Glutamatergic neuron (in vitro differentiated cells): ENCODE measurements at regions not wholly inside any gene's neighbourhood (a gene's known extent, or its start where the extent isn't known, plus 50 kb on each side); places are given as distances from the start of the nearest gene placed in this dataset.

Experiments
- DNase-seq: peaks from one replicate; pipeline ENCODE4 v3.0.0; 2022
- H3K27ac Mint-ChIP-seq: one replicate; pipeline ENCODE4 v1.8.0; 2020; ENCODE audit warnings: mild to moderate bottlenecking, mixed read lengths, inconsistent platforms; ENCODE audit not compliant: unreplicated experiment
- H3K27me3 Mint-ChIP-seq: one replicate; pipeline ENCODE4 v1.8.0; 2020; ENCODE audit warnings: mild to moderate bottlenecking, moderate library complexity, mixed read lengths, inconsistent platforms; ENCODE audit not compliant: unreplicated experiment
- H3K36me3 Mint-ChIP-seq: one replicate; pipeline ENCODE4 v1.8.0; 2020; ENCODE audit warnings: mild to moderate bottlenecking, mixed read lengths, inconsistent platforms; ENCODE audit not compliant: unreplicated experiment
- H3K4me1 Mint-ChIP-seq: one replicate; pipeline ENCODE4 v1.8.0; 2020; ENCODE audit warnings: mild to moderate bottlenecking, low read depth, mixed read lengths, inconsistent platforms; ENCODE audit not compliant: unreplicated experiment
- H3K4me3 Mint-ChIP-seq: one replicate; pipeline ENCODE4 v1.8.0; 2020; ENCODE audit warnings: mild to moderate bottlenecking, mixed read lengths, inconsistent platforms; ENCODE audit not compliant: unreplicated experiment
- H3K9me3 Mint-ChIP-seq: one replicate; pipeline ENCODE4 v1.8.0; 2020; ENCODE audit warnings: mild to moderate bottlenecking, moderate library complexity, mixed read lengths, inconsistent platforms; ENCODE audit not compliant: unreplicated experiment
- TF ChIP-seq, protein P1 (sequence below): fragments of 200-600 bp; sonication (generic); IDR thresholded peaks from one replicate; pipeline ENCODE4 v1.5.0; 2021; ENCODE audit not compliant: partially characterized antibody, unreplicated experiment

GRCh38 chr9:86586144-86586494 is 231.9 kb upstream of the TUT7 start:
- peaks cover 9% of the 10 kb centered on the region for H3K4me1 Mint-ChIP-seq
- TF ChIP-seq, protein P1, sequence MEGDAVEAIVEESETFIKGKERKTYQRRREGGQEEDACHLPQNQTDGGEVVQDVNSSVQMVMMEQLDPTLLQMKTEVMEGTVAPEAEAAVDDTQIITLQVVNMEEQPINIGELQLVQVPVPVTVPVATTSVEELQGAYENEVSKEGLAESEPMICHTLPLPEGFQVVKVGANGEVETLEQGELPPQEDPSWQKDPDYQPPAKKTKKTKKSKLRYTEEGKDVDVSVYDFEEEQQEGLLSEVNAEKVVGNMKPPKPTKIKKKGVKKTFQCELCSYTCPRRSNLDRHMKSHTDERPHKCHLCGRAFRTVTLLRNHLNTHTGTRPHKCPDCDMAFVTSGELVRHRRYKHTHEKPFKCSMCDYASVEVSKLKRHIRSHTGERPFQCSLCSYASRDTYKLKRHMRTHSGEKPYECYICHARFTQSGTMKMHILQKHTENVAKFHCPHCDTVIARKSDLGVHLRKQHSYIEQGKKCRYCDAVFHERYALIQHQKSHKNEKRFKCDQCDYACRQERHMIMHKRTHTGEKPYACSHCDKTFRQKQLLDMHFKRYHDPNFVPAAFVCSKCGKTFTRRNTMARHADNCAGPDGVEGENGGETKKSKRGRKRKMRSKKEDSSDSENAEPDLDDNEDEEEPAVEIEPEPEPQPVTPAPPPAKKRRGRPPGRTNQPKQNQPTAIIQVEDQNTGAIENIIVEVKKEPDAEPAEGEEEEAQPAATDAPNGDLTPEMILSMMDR: no peak
- no peak overlapping the region for H3K4me3 Mint-ChIP-seq
- H3K27me3 Mint-ChIP-seq: peaks cover 7% of the 10 kb centered on the region
- peaks cover 12% of the 10 kb centered on the region for H3K9me3 Mint-ChIP-seq
- no peak for DNase-seq
- H3K36me3 Mint-ChIP-seq: no peaks in the 10 kb centered on the region
- no peak overlapping the region for H3K27ac Mint-ChIP-seq

GRCh38 chr9:86585422-86586143 is 231.4 kb upstream of the TUT7 start:
- Mint-ChIP-seq H3K9me3 (peaks cover 12% of the 10 kb centered on the region), H3K4me1 (peaks cover 12% of the 10 kb centered on the region), H3K27me3 (peaks cover 7% of the 10 kb centered on the region), H3K27ac (no peak overlapping the region), H3K36me3 (no peaks in the 10 kb centered on the region), H3K4me3 (no peak overlapping the region)
- no peak for DNase-seq
- TF ChIP-seq, protein P1: no peak

GRCh38 chr9:86580688-86581087 is 226.5 kb upstream of the TUT7 start:
- Mint-ChIP-seq H3K27me3 (peaks cover 5% of the 10 kb centered on the region), H3K4me3 (no peak overlapping the region), H3K27ac (peak overlapping the region; percentile 38), H3K4me1 (peaks cover 22% of the 10 kb centered on the region), H3K9me3 (peaks cover 18% of the 10 kb centered on the region), H3K36me3 (no peaks in the 10 kb centered on the region)
- TF ChIP-seq, protein P1: no peak
- DNase-seq: no peak

- Mint-ChIP-seq H3K9me3 (peaks cover 18% of the 10 kb centered on the region), H3K27ac (no peak overlapping the region), H3K27me3 (peaks cover 5% of the 10 kb centered on the region), H3K36me3 (peaks cover 7% of the 10 kb centered on the region), H3K4me3 (no peak overlapping the region), H3K4me1 (peaks cover 27% of the 10 kb centered on the region)
- no peak for DNase-seq
- TF ChIP-seq, protein P1: no peak
These were observed 224.5 kb upstream of the TUT7 start for GRCh38 chr9:86578722-86579121.

- no peak overlapping the region for H3K27ac Mint-ChIP-seq
- no peak for DNase-seq
These were observed 223.5 kb upstream of the TUT7 start for GRCh38 chr9:86577420-86578333.

More at GRCh38 chr9:86577420-86578333, 223.5 kb upstream of the TUT7 start:
- Mint-ChIP-seq H3K27me3 (peaks cover 5% of the 10 kb centered on the region), H3K4me3 (no peak overlapping the region), H3K9me3 (peaks cover 14% of the 10 kb centered on the region), H3K4me1 (peaks cover 26% of the 10 kb centered on the region), H3K36me3 (peaks cover 7% of the 10 kb centered on the region)
- TF ChIP-seq, protein P1: no peak
